Prostate gland (tissue), 2 donors: ENCODE measurements at regions not wholly inside any gene's neighbourhood (a gene's known extent, or its start where the extent isn't known, plus 50 kb on each side); places are given as distances from the start of the nearest gene placed in this dataset.

Experiments used
- DNase-seq: peaks from one replicate; pipeline ENCODE4 v3.0.0-alpha.2; 2019; ENCODE audit warnings: low spot score
- H3K27ac ChIP-seq, 2 donors: fragments of 200-600 bp; sonication (generic); 2 replicates each; pipeline ENCODE4 v1.5.1; 2017 to 2019
- H3K27me3 ChIP-seq: fragments of 200-600 bp; sonication (generic); replicated peaks from 2 replicates; pipeline ENCODE4 v1.5.1; 2019; ENCODE audit not compliant: insufficient read depth
- H3K36me3 ChIP-seq, 2 donors: fragments of 200-600 bp; sonication (generic); 1 replicate in 1 of 2; 2 replicates in 1 of 2; pipeline versions ENCODE4 v1.5.1 to v1.8.1; 2017 to 2019
- H3K4me1 ChIP-seq: fragments of 200-600 bp; sonication (generic); replicated peaks from 2 replicates; pipeline ENCODE4 v1.5.1; 2019
- H3K4me3 ChIP-seq, 2 donors: fragments of 200-600 bp; sonication (generic); 2 replicates each; pipeline ENCODE4 v1.5.1; 2017 to 2019
- H3K9me3 ChIP-seq: fragments of 200-600 bp; sonication (generic); 2 replicates; pipeline ENCODE4 v1.5.1; 2017
- POLR2A ChIP-seq: fragments of 450-650 bp; IDR thresholded peaks from one replicate; pipeline ENCODE4 v1.6.1; 2016; ENCODE audit warnings: antibody characterized with exemption, mild to moderate bottlenecking
- POLR2AphosphoS5 ChIP-seq: sonication (generic); formaldehyde crosslinking; IDR thresholded peaks from one replicate; pipeline ENCODE4 v1.6.1; 2017; ENCODE audit warnings: antibody characterized with exemption
- WGBS: methylation state at CpG from one replicate; pipeline ENCODE4 v1.1.5; 2018; 5-methylcytosine and 5-hydroxymethylcytosine counted together
- intact Hi-C: fragments of 100-400 bp; cut with DNase I; formaldehyde crosslinking; loops from one replicate; pipeline ENCODE4 v1.14.2; 2022
- TF ChIP-seq, protein P1 (sequence below), 4 experiments: fragments of 200-600 bp in 2 of 4; fragments of 450-650 bp in 2 of 4; sonication (generic) in 2 of 4; IDR thresholded peaks; 1 replicate in 3 of 4; 2 replicates in 1 of 4; pipeline ENCODE4 v1.5.1; 2016 to 2019; ENCODE audit warnings: antibody characterized with exemption in 4 of 4, mild to moderate bottlenecking in 2 of 4, moderate library complexity in 2 of 4

DNA sequence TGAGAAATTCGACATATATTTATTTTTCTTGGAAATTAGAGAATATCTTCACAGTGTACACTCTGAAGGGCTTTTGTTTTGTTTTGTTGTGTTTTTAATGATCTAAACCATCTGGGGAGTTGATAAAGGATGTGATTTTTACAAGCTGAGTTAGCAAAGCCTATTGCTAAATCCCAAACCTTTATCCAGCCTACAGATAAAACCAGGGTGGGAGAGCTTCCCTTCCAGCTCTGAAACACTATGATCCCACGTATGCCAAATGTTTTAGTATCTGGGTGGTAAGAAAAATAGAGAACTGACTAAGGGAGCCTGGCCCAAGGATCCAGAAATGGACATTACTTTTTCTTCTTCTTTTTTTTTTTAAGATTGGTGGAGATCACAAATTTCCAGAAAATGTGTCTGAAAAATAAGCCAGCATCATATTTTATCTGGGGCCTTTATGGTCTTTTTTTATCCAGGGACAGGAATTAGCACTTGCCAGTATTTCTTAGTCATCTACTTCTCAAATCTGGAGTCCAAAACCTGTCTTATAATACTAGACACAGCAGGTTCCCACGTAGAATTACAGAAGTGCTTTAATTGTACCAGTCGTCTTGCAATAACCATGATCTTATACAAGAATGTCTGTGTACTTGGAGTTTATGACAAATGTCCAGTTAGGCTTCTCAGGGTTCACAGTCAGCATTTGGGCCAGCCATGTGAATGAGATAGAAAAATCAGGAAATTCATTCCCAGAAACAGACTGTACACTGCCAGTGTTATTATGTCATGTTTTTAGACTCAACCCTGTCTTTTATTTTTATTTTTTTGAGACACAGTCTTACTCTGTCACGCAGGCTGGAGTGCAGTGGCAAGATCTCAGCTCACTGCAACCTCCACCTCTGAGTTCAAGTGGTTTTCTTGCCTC is 290.8 kb upstream of the MPDZ start:
- DNase-seq, result no peak
- Histone ChIP-seq H3K36me3 (no peaks in the 10 kb centered on the region), H3K27ac (no peak overlapping the region), H3K9me3 (no peaks in the 10 kb centered on the region), H3K4me1 (no peaks in the 10 kb centered on the region), H3K4me3 (no peak overlapping the region), H3K27me3 (no peaks in the 10 kb centered on the region)
- intact Hi-C loops, result no loop called here
- TF ChIP-seq POLR2AphosphoS5, result no peak
- no peak for TF ChIP-seq POLR2A
- TF ChIP-seq, protein P1, sequence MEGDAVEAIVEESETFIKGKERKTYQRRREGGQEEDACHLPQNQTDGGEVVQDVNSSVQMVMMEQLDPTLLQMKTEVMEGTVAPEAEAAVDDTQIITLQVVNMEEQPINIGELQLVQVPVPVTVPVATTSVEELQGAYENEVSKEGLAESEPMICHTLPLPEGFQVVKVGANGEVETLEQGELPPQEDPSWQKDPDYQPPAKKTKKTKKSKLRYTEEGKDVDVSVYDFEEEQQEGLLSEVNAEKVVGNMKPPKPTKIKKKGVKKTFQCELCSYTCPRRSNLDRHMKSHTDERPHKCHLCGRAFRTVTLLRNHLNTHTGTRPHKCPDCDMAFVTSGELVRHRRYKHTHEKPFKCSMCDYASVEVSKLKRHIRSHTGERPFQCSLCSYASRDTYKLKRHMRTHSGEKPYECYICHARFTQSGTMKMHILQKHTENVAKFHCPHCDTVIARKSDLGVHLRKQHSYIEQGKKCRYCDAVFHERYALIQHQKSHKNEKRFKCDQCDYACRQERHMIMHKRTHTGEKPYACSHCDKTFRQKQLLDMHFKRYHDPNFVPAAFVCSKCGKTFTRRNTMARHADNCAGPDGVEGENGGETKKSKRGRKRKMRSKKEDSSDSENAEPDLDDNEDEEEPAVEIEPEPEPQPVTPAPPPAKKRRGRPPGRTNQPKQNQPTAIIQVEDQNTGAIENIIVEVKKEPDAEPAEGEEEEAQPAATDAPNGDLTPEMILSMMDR (IDR thresholded peaks at IDR 0.05), result no peak
- 64% methylated on average over 5 of the region's 5 CpGs for WGBS

DNA sequence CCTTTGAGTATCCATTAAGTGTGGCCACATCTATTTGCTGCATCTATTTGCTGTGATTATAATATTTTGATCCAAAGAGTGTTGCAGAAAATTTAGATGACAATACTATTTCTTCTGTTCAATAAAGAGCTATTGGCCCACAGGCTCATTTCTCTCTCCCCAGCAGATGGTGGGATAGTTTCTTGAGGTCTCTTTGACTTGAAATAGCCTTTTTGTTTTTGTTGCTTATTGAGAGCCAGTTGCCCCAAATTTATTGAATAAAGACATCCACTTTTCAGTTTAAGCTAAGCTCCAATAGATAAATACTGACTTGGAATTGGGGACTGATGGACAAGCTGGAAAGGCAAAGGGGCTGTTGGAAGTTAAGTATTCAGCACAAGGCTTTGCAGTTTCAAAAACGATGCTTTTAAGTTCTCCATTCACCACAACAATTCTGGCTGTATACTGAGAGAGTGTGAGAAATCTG is 290.1 kb upstream of the MPDZ start:
- 54% methylated on average over 1 of the region's 1 CpG for WGBS
- Histone ChIP-seq H3K27me3 (no peaks in the 10 kb centered on the region), H3K4me3 (no peak overlapping the region), H3K36me3 (no peaks in the 10 kb centered on the region), H3K27ac (no peak overlapping the region), H3K9me3 (no peaks in the 10 kb centered on the region), H3K4me1 (no peaks in the 10 kb centered on the region)
- intact Hi-C loops, result no loop called here
- DNase-seq, result no peak
- no peak for TF ChIP-seq POLR2A
- TF ChIP-seq, protein P1 (IDR thresholded peaks at IDR 0.05), result no peak
- no peak for TF ChIP-seq POLR2AphosphoS5

DNA sequence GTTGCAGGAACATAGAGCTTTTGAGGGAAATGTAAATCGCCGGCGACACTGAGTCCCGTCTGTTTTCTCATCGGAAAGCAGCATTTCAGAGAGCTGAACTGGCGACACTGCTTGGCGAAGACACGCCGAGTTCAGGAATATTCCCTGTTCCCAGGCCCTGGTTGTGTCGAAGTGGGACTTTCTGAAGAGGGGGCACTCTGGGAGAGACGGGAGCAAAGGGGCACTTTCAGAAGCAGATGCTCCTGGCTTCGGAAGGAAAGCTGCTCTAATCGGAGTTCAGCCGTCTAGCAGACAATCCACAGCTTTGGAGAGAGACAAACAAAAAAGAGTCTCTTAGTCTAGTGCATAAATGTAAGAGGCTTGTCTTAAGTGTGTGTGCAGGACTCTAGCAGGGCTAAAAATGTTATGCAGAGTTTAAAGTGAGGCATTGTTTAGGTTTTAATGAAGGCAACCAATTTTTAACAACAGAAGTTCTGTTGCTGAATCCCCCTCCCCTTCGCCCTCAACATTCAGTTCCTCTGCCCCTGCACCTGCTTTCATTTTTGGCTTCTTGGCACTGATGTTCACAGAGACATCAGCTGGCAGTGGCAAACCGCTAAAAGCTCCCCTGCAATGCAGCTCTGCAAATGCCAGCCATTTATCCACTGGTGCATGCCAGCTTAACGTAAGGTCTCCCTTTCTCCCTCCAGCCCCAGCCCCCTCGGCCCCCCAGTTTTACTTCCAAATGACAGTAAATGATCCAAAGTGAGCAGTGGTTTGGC is 289.5 kb upstream of the MPDZ start:
- intact Hi-C loops, result no loop called here
- no peak overlapping the region for H3K27ac ChIP-seq
- TF ChIP-seq POLR2AphosphoS5, result no peak
- TF ChIP-seq, protein P1 (IDR thresholded peaks at IDR 0.05), result no peak
- TF ChIP-seq POLR2A, result no peak

DNA sequence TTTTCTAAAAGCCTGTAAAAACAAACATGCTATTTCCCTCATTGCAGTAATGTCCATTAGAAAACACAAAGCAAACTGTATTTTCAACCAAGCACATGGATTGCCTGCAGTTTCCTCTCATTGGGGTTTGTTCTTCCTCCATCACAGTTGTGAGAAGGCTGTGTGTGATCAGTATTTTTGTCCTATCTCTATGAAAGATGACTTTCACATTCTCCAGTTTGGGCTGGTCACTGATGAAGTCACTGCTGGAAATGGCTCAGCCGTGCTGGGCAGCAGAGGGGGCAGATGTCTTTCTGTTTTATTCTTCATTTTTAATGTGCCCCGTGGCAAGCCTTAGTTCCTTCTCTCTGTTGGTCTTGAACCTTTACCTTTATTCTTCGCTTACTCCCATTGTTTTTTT is 288.9 kb upstream of the MPDZ start:
- DNase-seq, result no peak
- H3K4me3 ChIP-seq, result no peak overlapping the region

More for the DNA sequence above, 289.5 kb upstream of the MPDZ start:
- DNase-seq, result no peak
- Histone ChIP-seq H3K9me3 (no peaks in the 10 kb centered on the region), H3K27me3 (no peaks in the 10 kb centered on the region), H3K4me1 (no peaks in the 10 kb centered on the region), H3K36me3 (no peaks in the 10 kb centered on the region), H3K4me3 (no peak overlapping the region)
- 29% methylated on average over 18 of the region's 18 CpGs for WGBS

More for the DNA sequence above, 288.9 kb upstream of the MPDZ start:
- Histone ChIP-seq H3K9me3 (no peaks in the 10 kb centered on the region), H3K36me3 (no peaks in the 10 kb centered on the region), H3K4me1 (no peaks in the 10 kb centered on the region), H3K27ac (no peak overlapping the region), H3K27me3 (no peaks in the 10 kb centered on the region)
- TF ChIP-seq POLR2A (no peak), POLR2AphosphoS5 (no peak)
- TF ChIP-seq, protein P1 (IDR thresholded peaks at IDR 0.05), result no peak
- intact Hi-C loops, result no loop called here
- 45% methylated on average over 3 of the region's 3 CpGs for WGBS
